Nephron (organoid): ENCODE measurements at regions not wholly inside any gene's neighbourhood (a gene's known extent, or its start where the extent isn't known, plus 50 kb on each side); places are given as distances from the start of the nearest gene placed in this dataset.
"Not testable (repeated sequence)": the region's sequence is repeated elsewhere in the genome, so short reads cannot be mapped to it uniquely, and the experiment has no call there.

ENCODE experiments used
- H3K27ac Mint-ChIP-seq, 3 experiments: 2 replicates each; pipeline ENCODE4 v1.8.0; 2020; ENCODE audit warnings: mixed read lengths in 3 of 3, mild to moderate bottlenecking in 2 of 3, moderate library complexity in 1 of 3
- H3K27me3 Mint-ChIP-seq: 2 replicates; pipeline ENCODE4 v1.8.0; 2021; ENCODE audit warnings: low read depth, mild to moderate bottlenecking, moderate library complexity, mixed read lengths
- H3K36me3 Mint-ChIP-seq: 2 replicates; pipeline ENCODE4 v1.8.0; 2020; ENCODE audit warnings: low read depth, mixed read lengths
- H3K4me1 Mint-ChIP-seq: 2 replicates; pipeline ENCODE4 v1.8.0; 2020; ENCODE audit warnings: mixed read lengths
- H3K4me3 Mint-ChIP-seq, 3 experiments: 2 replicates each; pipeline ENCODE4 v1.8.0; 2020; ENCODE audit warnings: mild to moderate bottlenecking in 3 of 3, mixed read lengths in 3 of 3, moderate library complexity in 2 of 3
- H3K9me3 Mint-ChIP-seq: 2 replicates; pipeline ENCODE4 v1.8.0; 2020; ENCODE audit warnings: mixed read lengths
- CTCF ChIP-seq, 3 experiments: fragments of 200-600 bp; sonication (generic); IDR thresholded peaks; one replicate each; pipeline ENCODE4 v1.5.0; 2021; ENCODE audit warnings: antibody characterized with exemption in 3 of 3; ENCODE audit not compliant: unreplicated experiment in 3 of 3

GRCh38 chr5:2156358-2157059 lies 273.8 kb upstream of the IRX4 start:
- no peaks in the 10 kb centered on the region for H3K9me3 Mint-ChIP-seq
- no peak overlapping the region for H3K27ac Mint-ChIP-seq
- H3K36me3 Mint-ChIP-seq: no peaks in the 10 kb centered on the region

GRCh38 chr5:2155556-2155955 lies 272.8 kb upstream of the IRX4 start:
- Mint-ChIP-seq H3K27ac (no peak overlapping the region), H3K9me3 (no peaks in the 10 kb centered on the region), H3K4me3 (no peak overlapping the region), H3K4me1 (peaks cover 8% of the 10 kb centered on the region), H3K27me3 (peaks cover 30% of the 10 kb centered on the region), H3K36me3 (no peaks in the 10 kb centered on the region)
- TF ChIP-seq CTCF (IDR thresholded peaks at IDR 0.05; ENCODE audit: unreplicated experiment in 3 of 3): no peak

More at GRCh38 chr5:2156358-2157059, 273.8 kb upstream of the IRX4 start:
- H3K27me3 Mint-ChIP-seq: peaks cover 28% of the 10 kb centered on the region
- TF ChIP-seq CTCF (IDR thresholded peaks at IDR 0.05; ENCODE audit: unreplicated experiment in 3 of 3): no peak
- no peak overlapping the region for H3K4me3 Mint-ChIP-seq
- H3K4me1 Mint-ChIP-seq: peaks cover 8% of the 10 kb centered on the region

GRCh38 chr5:2153802-2154201 lies 271.1 kb upstream of the IRX4 start:
- H3K27me3 Mint-ChIP-seq: peaks cover 39% of the 10 kb centered on the region
- H3K27ac Mint-ChIP-seq: no peak overlapping the region
- no peaks in the 10 kb centered on the region for H3K36me3 Mint-ChIP-seq
- peaks cover 2% of the 10 kb centered on the region for H3K4me1 Mint-ChIP-seq
- TF ChIP-seq CTCF (IDR thresholded peaks at IDR 0.05; ENCODE audit: unreplicated experiment in 3 of 3): no peak
- H3K9me3 Mint-ChIP-seq: no peaks in the 10 kb centered on the region
- H3K4me3 Mint-ChIP-seq: no peak overlapping the region

GRCh38 chr5:2153350-2153749 lies 270.6 kb upstream of the IRX4 start:
- Mint-ChIP-seq H3K27me3 (peaks cover 42% of the 10 kb centered on the region), H3K4me3 (no peak overlapping the region), H3K4me1 (no peaks in the 10 kb centered on the region), H3K27ac (no peak overlapping the region), H3K36me3 (no peaks in the 10 kb centered on the region), H3K9me3 (no peaks in the 10 kb centered on the region)
- TF ChIP-seq CTCF (IDR thresholded peaks at IDR 0.05; ENCODE audit: unreplicated experiment in 3 of 3): no peak

GRCh38 chr5:2151301-2151888 lies 268.7 kb upstream of the IRX4 start:
- H3K4me3 Mint-ChIP-seq, H3K27ac Mint-ChIP-seq, H3K9me3 Mint-ChIP-seq, H3K4me1 Mint-ChIP-seq, H3K36me3 Mint-ChIP-seq: not testable (repeated sequence)
- peaks cover 46% of the 10 kb centered on the region for H3K27me3 Mint-ChIP-seq
- peak; percentile 43 to 60 (median 49) for TF ChIP-seq CTCF (IDR thresholded peaks at IDR 0.05; ENCODE audit: unreplicated experiment in 3 of 3)

GRCh38 chr5:2149195-2149539 lies 266.4 kb upstream of the IRX4 start:
- H3K4me1 Mint-ChIP-seq: no peaks in the 10 kb centered on the region
- H3K9me3 Mint-ChIP-seq: no peaks in the 10 kb centered on the region
- H3K27me3 Mint-ChIP-seq: peaks cover 39% of the 10 kb centered on the region
- TF ChIP-seq CTCF (IDR thresholded peaks at IDR 0.05; ENCODE audit: unreplicated experiment in 3 of 3): no peak
- H3K36me3 Mint-ChIP-seq: no peaks in the 10 kb centered on the region
- H3K27ac Mint-ChIP-seq: no peak overlapping the region
- H3K4me3 Mint-ChIP-seq: no peak overlapping the region
